ENCODE measurements at regions not wholly inside any gene's neighbourhood (a gene's known extent, or its start where the extent isn't known, plus 50 kb on each side); places are given as distances from the start of the nearest gene placed in this dataset.

- no peaks in the 10 kb centered on the region for H3K27me3 ChIP-seq (ENCODE audit: low read length)
- H3K9ac ChIP-seq (ENCODE audit: low read length), result no peak overlapping the region
- no peak overlapping the region for H3K4me3 ChIP-seq (ENCODE audit: low read length)
- no peaks in the 10 kb centered on the region for H4K20me1 ChIP-seq (ENCODE audit: low read length)
- H3K27ac ChIP-seq (ENCODE audit: low read length), result no peak overlapping the region
- no TSS peak for BruUV-seq (replicated peaks)
- no peaks in the 10 kb centered on the region for H3K79me2 ChIP-seq (ENCODE audit: low read length)
- DNase-seq (no peak), ATAC-seq (no peak)
- H3K4me2 ChIP-seq (ENCODE audit: low read length), result no peak overlapping the region
- ChIA-PET CTCF (no interaction called here), POLR2A (ENCODE audit: unreplicated experiment) (no interaction called here)
- no peaks in the 10 kb centered on the region for H3F3A ChIP-seq (ENCODE audit: low read length, unreplicated experiment)
- no peaks in the 10 kb centered on the region for H3K36me3 ChIP-seq (ENCODE audit: low read depth, low read length)
- intact Hi-C loops (cut with micrococcal nuclease), result loop anchor here (10.0 kb wide), 1 partner anchor 183 kb away; no protein-coding TSS in a partner anchor
- TF ChIP-seq EZH2 (IDR thresholded peaks at IDR 0.05; ENCODE audit: low read length, unreplicated experiment), result no peak
- no peak for TF ChIP-seq EZH2phosphoT487 (IDR thresholded peaks at IDR 0.05; ENCODE audit: borderline replicate concordance, low read length)
- no peaks in the 10 kb centered on the region for H3K9me3 ChIP-seq (ENCODE audit: low read length)
- no peak overlapping the region for H2AFZ ChIP-seq (ENCODE audit: low read length)
- H3K4me1 ChIP-seq (ENCODE audit: insufficient read depth, low read length), result peaks cover 11% of the 10 kb centered on the region
- no peaks in the 10 kb centered on the region for H3K9me2 ChIP-seq (replicated peaks; ENCODE audit: low read length)
These were observed 190.3 kb downstream of the SNX18 start for GRCh38 chr5:54707841-54708240.

GRCh38 chr5:54705994-54706653 is 188.6 kb downstream of the SNX18 start:
- peaks cover 28% of the 10 kb centered on the region for H3K4me1 ChIP-seq (ENCODE audit: insufficient read depth, low read length)
- no peaks in the 10 kb centered on the region for H3K79me2 ChIP-seq (ENCODE audit: low read length)
- no peaks in the 10 kb centered on the region for H3K9me3 ChIP-seq (ENCODE audit: low read length)
- DNase-seq (no peak), ATAC-seq (no peak)
- H3K27me3 ChIP-seq (ENCODE audit: low read length), result no peaks in the 10 kb centered on the region
- no peak overlapping the region for H3K4me3 ChIP-seq (ENCODE audit: low read length)
- H3F3A ChIP-seq (ENCODE audit: low read length, unreplicated experiment), result no peaks in the 10 kb centered on the region
- ChIA-PET CTCF (no interaction called here), POLR2A (ENCODE audit: unreplicated experiment) (no interaction called here)
- no TSS peak for BruUV-seq (replicated peaks)
- no peaks in the 10 kb centered on the region for H3K9me2 ChIP-seq (replicated peaks; ENCODE audit: low read length)
- H2AFZ ChIP-seq (ENCODE audit: low read length), result no peak overlapping the region
- intact Hi-C loops (cut with micrococcal nuclease), result loop anchor here (10.0 kb wide), 1 partner anchor 181 kb away; no protein-coding TSS in a partner anchor
- no peak overlapping the region for H3K4me2 ChIP-seq (ENCODE audit: low read length)
- no peak overlapping the region for H3K9ac ChIP-seq (ENCODE audit: low read length)
- H4K20me1 ChIP-seq (ENCODE audit: low read length), result no peaks in the 10 kb centered on the region
- H3K27ac ChIP-seq (ENCODE audit: low read length), result no peak overlapping the region
- no peaks in the 10 kb centered on the region for H3K36me3 ChIP-seq (ENCODE audit: low read depth, low read length)
- TF ChIP-seq CTCF (conservative IDR thresholded peaks at IDR 0.05; ENCODE audit: low read depth, low read length), result no peak
- TF ChIP-seq EZH2phosphoT487 (IDR thresholded peaks at IDR 0.05; ENCODE audit: borderline replicate concordance, low read length), result no peak
- TF ChIP-seq EZH2 (IDR thresholded peaks at IDR 0.05; ENCODE audit: low read length, unreplicated experiment), result no peak

- no peaks in the 10 kb centered on the region for H3K9me2 ChIP-seq (replicated peaks; ENCODE audit: low read length)
- intact Hi-C loops (cut with micrococcal nuclease), result loop anchor here (5.0 to 10.0 kb wide), 2 partner anchors 37 to 180 kb away; no protein-coding TSS in a partner anchor
- H3K79me2 ChIP-seq (ENCODE audit: low read length), result no peaks in the 10 kb centered on the region
- no peak for DNase-seq
- H3K4me1 ChIP-seq (ENCODE audit: insufficient read depth, low read length), result peaks cover 41% of the 10 kb centered on the region
- no peak overlapping the region for H3K27ac ChIP-seq (ENCODE audit: low read length)
- no peak overlapping the region for H3K9ac ChIP-seq (ENCODE audit: low read length)
- ChIA-PET POLR2A (ENCODE audit: unreplicated experiment) (no interaction called here), CTCF (no interaction called here)
- H2AFZ ChIP-seq (ENCODE audit: low read length), result no peak overlapping the region
- no peaks in the 10 kb centered on the region for H3K36me3 ChIP-seq (ENCODE audit: low read depth, low read length)
- H4K20me1 ChIP-seq (ENCODE audit: low read length), result no peaks in the 10 kb centered on the region
- BruUV-seq (replicated peaks), result no TSS peak
- no peaks in the 10 kb centered on the region for H3K27me3 ChIP-seq (ENCODE audit: low read length)
- TF ChIP-seq CTCF (conservative IDR thresholded peaks at IDR 0.05; ENCODE audit: low read depth, low read length) (no peak), EZH2 (IDR thresholded peaks at IDR 0.05; ENCODE audit: low read length, unreplicated experiment) (no peak), EZH2phosphoT487 (IDR thresholded peaks at IDR 0.05; ENCODE audit: borderline replicate concordance, low read length) (no peak)
- no peaks in the 10 kb centered on the region for H3K9me3 ChIP-seq (ENCODE audit: low read length)
- no peaks in the 10 kb centered on the region for H3F3A ChIP-seq (ENCODE audit: low read length, unreplicated experiment)
- H3K4me3 ChIP-seq (ENCODE audit: low read length), result no peak overlapping the region
- no peak overlapping the region for H3K4me2 ChIP-seq (ENCODE audit: low read length)
- ATAC-seq, result no peak
These were observed 187.3 kb downstream of the SNX18 start for GRCh38 chr5:54704825-54705224.
